OCI-LY7 (cell line): ENCODE measurements at regions not wholly inside any gene's neighbourhood (a gene's known extent, or its start where the extent isn't known, plus 50 kb on each side); places are given as distances from the start of the nearest gene placed in this dataset.

Source experiments
- BruUV-seq: library from RNA; stranded (reverse); fragments of 400-500 nt; replicated peaks from 2 replicates; lab custom pipeline; 2021; lab: Mats Ljungman, UMichigan
- CTCF ChIA-PET: fragments of 300-600 bp; sonication (Branson Sonifier 250); formaldehyde crosslinking; loops from one replicate; lab custom pipeline; 2022; ENCODE audit warnings: antibody characterized with exemption; ENCODE audit not compliant: unreplicated experiment; lab: Charles Lee
- POLR2A ChIA-PET: fragments of 300-600 bp; sonication (Branson Sonifier 250); formaldehyde crosslinking; loops from one replicate; lab custom pipeline; 2022; ENCODE audit warnings: antibody characterized with exemption; lab: Charles Lee
- DNase-seq: peaks from one replicate; pipeline ENCODE4 v3.0.0-alpha.2; 2015; ENCODE audit warnings: low spot score
- H2AFZ ChIP-seq: fragments of 200-600 bp; sonication (generic), shearing (Covaris generic); 2 replicates; pipeline ENCODE4 v1.6.1; 2014; ENCODE audit warnings: mild to moderate bottlenecking, antibody characterized with exemption, low read length, moderate library complexity
- H3K27ac ChIP-seq: fragments of 200-600 bp; sonication (generic); 2 replicates; pipeline ENCODE4 v1.5.1; 2014; ENCODE audit warnings: mixed run types, low read depth, mild to moderate bottlenecking, moderate library complexity, low read length, inconsistent platforms; ENCODE audit not compliant: poor library complexity, severe bottlenecking
- H3K36me3 ChIP-seq: fragments of 200-600 bp; sonication (generic); 2 replicates; pipeline ENCODE4 v1.6.1; 2014; ENCODE audit warnings: mild to moderate bottlenecking, antibody characterized with exemption, low read length, moderate library complexity, mixed read lengths; ENCODE audit not compliant: insufficient read depth
- H3K4me1 ChIP-seq: fragments of 200-600 bp; sonication (generic); 2 replicates; pipeline ENCODE4 v1.5.1; 2014; ENCODE audit warnings: mild to moderate bottlenecking, low read length; ENCODE audit not compliant: insufficient read depth, poor library complexity, severe bottlenecking
- H3K4me2 ChIP-seq: fragments of 200-600 bp; sonication (generic); 2 replicates; pipeline ENCODE4 v1.6.1; 2014; ENCODE audit warnings: mild to moderate bottlenecking, low read length
- H3K4me3 ChIP-seq: fragments of 200-600 bp; sonication (generic); 2 replicates; pipeline ENCODE4 v1.5.1; 2014; ENCODE audit warnings: mild to moderate bottlenecking, low read depth, low read length; ENCODE audit not compliant: poor library complexity, severe bottlenecking
- H3K79me2 ChIP-seq: fragments of 200-600 bp; sonication (generic); 2 replicates; pipeline ENCODE4 v1.6.1; 2016; ENCODE audit warnings: low read depth, mild to moderate bottlenecking, low read length, moderate library complexity, mixed read lengths; ENCODE audit not compliant: insufficient read depth
- H3K9me2 ChIP-seq: fragments of 200-600 bp; sonication (generic); 2 replicates; pipeline ENCODE4 v1.6.1; 2016; ENCODE audit warnings: mild to moderate bottlenecking, low read length, mixed read lengths; ENCODE audit not compliant: insufficient read depth
- H3K9me3 ChIP-seq: fragments of 200-600 bp; sonication (generic); 2 replicates; pipeline ENCODE4 v1.6.1; 2014; ENCODE audit warnings: mild to moderate bottlenecking, mixed run types, low read length, mixed read lengths
- H4K20me1 ChIP-seq: fragments of 200-600 bp; sonication (generic); 2 replicates; pipeline ENCODE4 v1.6.1; 2014; ENCODE audit warnings: mild to moderate bottlenecking, antibody characterized with exemption, low read length, moderate library complexity, mixed read lengths; ENCODE audit not compliant: insufficient read depth
- CTCF ChIP-seq: fragments of 200-600 bp; sonication (generic); conservative IDR thresholded peaks from 2 replicates; pipeline ENCODE4 v1.5.1; 2014; ENCODE audit warnings: mild to moderate bottlenecking, antibody characterized with exemption, low read length, moderate library complexity, mixed read lengths
- EZH2phosphoT487 ChIP-seq: fragments of 200-600 bp; sonication (generic); IDR thresholded peaks from 2 replicates; pipeline ENCODE4 v1.6.1; 2018; ENCODE audit warnings: low read depth, borderline replicate concordance, mild to moderate bottlenecking, mixed run types, antibody characterized with exemption, low read length, moderate library complexity, mixed read lengths
- intact Hi-C: fragments of 100-400 bp; cut with micrococcal nuclease; formaldehyde crosslinking; loops from one replicate; pipeline ENCODE4 v1.10.0; 2022; ENCODE audit not compliant: unreplicated experiment

GRCh38 chr13:47481536-47481935, 519.5 kb downstream of the SUCLA2 start:
- intact Hi-C loops = no loop called here
- BruUV-seq = no TSS peak
- Histone ChIP-seq H3K4me1 (no peaks in the 10 kb centered on the region), H2AFZ (no peak overlapping the region), H4K20me1 (no peaks in the 10 kb centered on the region), H3K79me2 (no peaks in the 10 kb centered on the region), H3K9me2 (no peaks in the 10 kb centered on the region), H3K27ac (no peak overlapping the region), H3K4me3 (no peak overlapping the region), H3K9me3 (no peaks in the 10 kb centered on the region), H3K4me2 (no peak overlapping the region), H3K36me3 (no peaks in the 10 kb centered on the region)
- POLR2A ChIA-PET = no interaction called here
- TF ChIP-seq CTCF (no peak), EZH2phosphoT487 (no peak)
- DNase-seq = no peak
- CTCF ChIA-PET = no interaction called here

- no peak overlapping the region for H2AFZ ChIP-seq
- H3K79me2 ChIP-seq = no peaks in the 10 kb centered on the region
- no peaks in the 10 kb centered on the region for H3K9me3 ChIP-seq
- no peaks in the 10 kb centered on the region for H3K36me3 ChIP-seq
- POLR2A ChIA-PET = no interaction called here
- CTCF ChIA-PET = no interaction called here
- H3K27ac ChIP-seq = no peak overlapping the region
- intact Hi-C loops = no loop called here
- no peaks in the 10 kb centered on the region for H4K20me1 ChIP-seq
- no TSS peak for BruUV-seq
- H3K4me1 ChIP-seq = no peaks in the 10 kb centered on the region
- no peak for TF ChIP-seq EZH2phosphoT487
- no peak for TF ChIP-seq CTCF
- H3K9me2 ChIP-seq = no peaks in the 10 kb centered on the region
- no peak overlapping the region for H3K4me2 ChIP-seq
- no peak overlapping the region for H3K4me3 ChIP-seq
- DNase-seq = no peak
Observed at GRCh38 chr13:47480951-47481350, 520.1 kb downstream of the SUCLA2 start.

- H4K20me1 ChIP-seq = no peaks in the 10 kb centered on the region
- TF ChIP-seq CTCF (no peak), EZH2phosphoT487 (no peak)
- no TSS peak for BruUV-seq
- no peak overlapping the region for H2AFZ ChIP-seq
- no peaks in the 10 kb centered on the region for H3K4me1 ChIP-seq
- intact Hi-C loops = no loop called here
- no peaks in the 10 kb centered on the region for H3K36me3 ChIP-seq
- H3K4me3 ChIP-seq = no peak overlapping the region
- no peak overlapping the region for H3K4me2 ChIP-seq
- no peak overlapping the region for H3K27ac ChIP-seq
- no peaks in the 10 kb centered on the region for H3K9me2 ChIP-seq
- no peaks in the 10 kb centered on the region for H3K79me2 ChIP-seq
- ChIA-PET CTCF (no interaction called here), POLR2A (interaction anchor here (0.5 kb wide), 1 partner anchor 395 kb away, joined by 3 read pairs; no protein-coding TSS in a partner anchor)
- H3K9me3 ChIP-seq = no peaks in the 10 kb centered on the region
- no peak for DNase-seq
Observed at GRCh38 chr13:47480121-47480520, 521.0 kb downstream of the SUCLA2 start.
